Neural cell (in vitro differentiated cells): ENCODE measurements at regions not wholly inside any gene's neighbourhood (a gene's known extent, or its start where the extent isn't known, plus 50 kb on each side); places are given as distances from the start of the nearest gene placed in this dataset.

Source experiments
- H2AFZ ChIP-seq: fragments of 200-600, 300-800 bp; sonication (generic), shearing (Covaris generic); 2 replicates; pipeline ENCODE4 v1.6.0; 2014; ENCODE audit warnings: low read depth, mild to moderate bottlenecking, antibody characterized with exemption, low read length, moderate library complexity
- H3F3A ChIP-seq: fragments of 200-600 bp; shearing (Covaris generic); 2 replicates; pipeline ENCODE4 v1.6.1; 2016; ENCODE audit warnings: mild to moderate bottlenecking, moderate library complexity, mixed read lengths, antibody characterized with exemption, low read length; ENCODE audit not compliant: insufficient read depth, poor library complexity, severe bottlenecking
- H3K27ac ChIP-seq: fragments of 200-600, 300-800 bp; sonication (generic), shearing (Covaris generic); 2 replicates; pipeline ENCODE4 v1.5.1; 2014; ENCODE audit warnings: mild to moderate bottlenecking, low read length, moderate library complexity
- H3K27me3 ChIP-seq: fragments of 300-800, 200-600 bp; sonication (generic), shearing (Covaris generic); 2 replicates; pipeline ENCODE4 v1.6.0; 2014; ENCODE audit warnings: mild to moderate bottlenecking, low read depth, low read length, moderate library complexity; ENCODE audit not compliant: insufficient read depth
- H3K36me3 ChIP-seq: fragments of 300-800, 200-600 bp; sonication (generic), shearing (Covaris generic); 2 replicates; pipeline ENCODE4 v1.5.1; 2014; ENCODE audit warnings: mild to moderate bottlenecking, antibody characterized with exemption, low read length, moderate library complexity; ENCODE audit not compliant: insufficient read depth
- H3K4me2 ChIP-seq: fragments of 300-800, 200-600 bp; sonication (generic), shearing (Covaris generic); 2 replicates; pipeline ENCODE4 v1.6.0; 2014; ENCODE audit warnings: mild to moderate bottlenecking, low read length
- H3K4me3 ChIP-seq: fragments of 300-800, 200-600 bp; sonication (generic), shearing (Covaris generic); 2 replicates; pipeline ENCODE4 v1.5.1; 2014; ENCODE audit warnings: mild to moderate bottlenecking, low read length, moderate library complexity
- H3K79me2 ChIP-seq: fragments of 200-600 bp; shearing (Covaris generic); replicated peaks from 2 replicates; pipeline ENCODE4 v1.6.0; 2014; ENCODE audit warnings: mild to moderate bottlenecking, low read length, moderate library complexity; ENCODE audit not compliant: insufficient read depth
- H3K9ac ChIP-seq: fragments of 300-800, 200-600 bp; sonication (generic), shearing (Covaris generic); 2 replicates; pipeline ENCODE4 v1.6.1; 2016; ENCODE audit warnings: mild to moderate bottlenecking, low read length, mixed read lengths
- H3K9me2 ChIP-seq: fragments of 200-600 bp; shearing (Covaris generic); 2 replicates; pipeline ENCODE4 v1.6.1; 2016; ENCODE audit warnings: mild to moderate bottlenecking, low read length, mixed read lengths; ENCODE audit not compliant: insufficient read depth
- H3K9me3 ChIP-seq: fragments of 200-600, 300-800 bp; sonication (generic), shearing (Covaris generic); 2 replicates; pipeline ENCODE4 v1.6.1; 2016; ENCODE audit warnings: mild to moderate bottlenecking, mixed run types, low read length, moderate library complexity, mixed read lengths
- H4K20me1 ChIP-seq: fragments of 200-600 bp; shearing (Covaris generic); 2 replicates; pipeline ENCODE4 v1.6.1; 2016; ENCODE audit warnings: mild to moderate bottlenecking, mixed run types; ENCODE audit not compliant: insufficient read depth
- CTCF ChIP-seq: fragments of 450-650 bp; IDR thresholded peaks from 2 replicates; pipeline ENCODE4 v1.5.1; 2014; ENCODE audit warnings: antibody characterized with exemption, mild to moderate bottlenecking, moderate library complexity; ENCODE audit not compliant: poor library complexity, severe bottlenecking
- EP300 ChIP-seq: fragments of 450-650 bp; conservative IDR thresholded peaks from 2 replicates; pipeline ENCODE4 v1.6.1; 2014; ENCODE audit warnings: antibody characterized with exemption, mild to moderate bottlenecking, moderate library complexity; ENCODE audit not compliant: poor library complexity, severe bottlenecking
- EZH2 ChIP-seq: fragments of 200-600, 300-800 bp; shearing (Covaris generic), sonication (generic); IDR thresholded peaks from 2 replicates; pipeline ENCODE4 v1.6.1; 2014; ENCODE audit warnings: antibody characterized with exemption, low read length, borderline replicate concordance, mild to moderate bottlenecking; ENCODE audit not compliant: insufficient read depth, poor library complexity, severe bottlenecking
- MXI1 ChIP-seq: fragments of 450-650 bp; conservative IDR thresholded peaks from 2 replicates; pipeline ENCODE4 v1.6.1; 2014; ENCODE audit warnings: antibody characterized with exemption, mild to moderate bottlenecking; ENCODE audit not compliant: poor library complexity, severe bottlenecking
- POLR2AphosphoS5 ChIP-seq: IDR thresholded peaks from 2 replicates; pipeline ENCODE4 v1.6.1; 2012
- RAD21 ChIP-seq: fragments of 450-650 bp; conservative IDR thresholded peaks from 2 replicates; pipeline ENCODE4 v1.6.1; 2014; ENCODE audit warnings: antibody characterized with exemption, mild to moderate bottlenecking, moderate library complexity
- REST ChIP-seq: IDR thresholded peaks from 2 replicates; pipeline ENCODE4 v1.6.1; 2012; ENCODE audit warnings: borderline replicate concordance
- SMC3 ChIP-seq: fragments of 450-650 bp; conservative IDR thresholded peaks from 2 replicates; pipeline ENCODE4 v1.6.1; 2014; ENCODE audit warnings: antibody characterized with exemption, mild to moderate bottlenecking, moderate library complexity; ENCODE audit not compliant: poor library complexity
- TAF1 ChIP-seq: IDR thresholded peaks from 2 replicates; pipeline ENCODE4 v1.6.1; 2012; ENCODE audit warnings: low read depth

GRCh38 chr15:93882141-93882540 is 349.2 kb upstream of the MCTP2 start:
- no peak overlapping the region for H3K4me3 ChIP-seq
- no peaks in the 10 kb centered on the region for H4K20me1 ChIP-seq
- no peaks in the 10 kb centered on the region for H3K79me2 ChIP-seq
- no peaks in the 10 kb centered on the region for H3K36me3 ChIP-seq
- H3K9ac ChIP-seq = no peak overlapping the region
- H3F3A ChIP-seq = no peaks in the 10 kb centered on the region
- H3K4me2 ChIP-seq = no peak overlapping the region
- H2AFZ ChIP-seq = no peak overlapping the region
- no peaks in the 10 kb centered on the region for H3K9me3 ChIP-seq
- no peak overlapping the region for H3K27ac ChIP-seq
- H3K27me3 ChIP-seq = no peaks in the 10 kb centered on the region
- TF ChIP-seq TAF1 = no peak
- TF ChIP-seq CTCF = no peak
- no peak for TF ChIP-seq EZH2
- TF ChIP-seq SMC3 = no peak
- no peak for TF ChIP-seq MXI1
- no peak for TF ChIP-seq POLR2AphosphoS5
- TF ChIP-seq REST = no peak
- no peak for TF ChIP-seq EP300
- no peak for TF ChIP-seq RAD21
- no peaks in the 10 kb centered on the region for H3K9me2 ChIP-seq

GRCh38 chr15:93881310-93881709 is 350.1 kb upstream of the MCTP2 start:
- Histone ChIP-seq H3K79me2 (no peaks in the 10 kb centered on the region), H3K9me2 (no peaks in the 10 kb centered on the region), H3F3A (no peaks in the 10 kb centered on the region), H3K9me3 (no peaks in the 10 kb centered on the region), H3K36me3 (no peaks in the 10 kb centered on the region), H3K27me3 (no peaks in the 10 kb centered on the region), H3K9ac (no peak overlapping the region), H3K4me2 (no peak overlapping the region), H4K20me1 (no peaks in the 10 kb centered on the region), H3K27ac (no peak overlapping the region), H2AFZ (no peak overlapping the region), H3K4me3 (no peak overlapping the region)
- no peak for TF ChIP-seq RAD21
- no peak for TF ChIP-seq SMC3
- TF ChIP-seq TAF1 = no peak
- TF ChIP-seq MXI1 = no peak
- no peak for TF ChIP-seq CTCF
- no peak for TF ChIP-seq EP300
- TF ChIP-seq EZH2 = no peak
- no peak for TF ChIP-seq REST
